ENCODE measurements at regions not wholly inside any gene's neighbourhood (a gene's known extent, or its start where the extent isn't known, plus 50 kb on each side); places are given as distances from the start of the nearest gene placed in this dataset.

- Histone ChIP-seq H3K27me3 (ENCODE audit: control insufficient read depth, insufficient read depth, low read length) (peaks cover 13% of the 10 kb centered on the region), H3K36me3 (ENCODE audit: control insufficient read depth, insufficient read depth, low read length) (no peaks in the 10 kb centered on the region), H3K4me3 (ENCODE audit: low read length) (no peak overlapping the region), H3K27ac (ENCODE audit: low read length) (no peak overlapping the region), H3K4me1 (ENCODE audit: control insufficient read depth, insufficient read depth, low read length) (no peaks in the 10 kb centered on the region), H3K9me3 (ENCODE audit: control insufficient read depth, insufficient read depth, low read length) (no peaks in the 10 kb centered on the region)
- Mint-ChIP-seq H3K27ac (no peak overlapping the region), H3K36me3 (no peaks in the 10 kb centered on the region), H3K4me1 (peaks cover 0 to 4% of the 10 kb centered on the region in 2 donors), H3K9me3 (no peaks in the 10 kb centered on the region), H3K4me3 (no peak overlapping the region), H3K27me3 (ENCODE audit: low read depth in 2 of 2) (peaks cover 39 to 80% of the 10 kb centered on the region in 2 donors)
- 25% methylated on average over 1 of the region's 2 CpGs for WGBS (ENCODE audit: insufficient coverage)
- no peak for TF ChIP-seq CTCF (IDR thresholded peaks at IDR 0.05)
- ATAC-seq (no peak), DNase-seq (no peak)
- intact Hi-C loops (cut with micrococcal nuclease) = no loop called here
Measured at GRCh38 chr2:176656038-176656775, 387.0 kb downstream of the MTX2 start.

GRCh38 chr2:176656776-176657140 lies 387.5 kb downstream of the MTX2 start:
- H3K36me3 Mint-ChIP-seq = no peaks in the 10 kb centered on the region
- ATAC-seq (no peak), DNase-seq (no peak)
- Histone ChIP-seq H3K27me3 (ENCODE audit: control insufficient read depth, insufficient read depth, low read length) (peaks cover 10% of the 10 kb centered on the region), H3K36me3 (ENCODE audit: control insufficient read depth, insufficient read depth, low read length) (no peaks in the 10 kb centered on the region), H3K4me1 (ENCODE audit: control insufficient read depth, insufficient read depth, low read length) (no peaks in the 10 kb centered on the region), H3K4me3 (ENCODE audit: low read length) (no peak overlapping the region), H3K27ac (ENCODE audit: low read length) (no peak overlapping the region), H3K9me3 (ENCODE audit: control insufficient read depth, insufficient read depth, low read length) (no peaks in the 10 kb centered on the region)
- WGBS (ENCODE audit: insufficient coverage) = 96% methylated on average over 2 of the region's 2 CpGs
- H3K9me3 Mint-ChIP-seq = no peaks in the 10 kb centered on the region
- H3K27me3 Mint-ChIP-seq (ENCODE audit: low read depth in 2 of 2) = peaks cover 44 to 79% of the 10 kb centered on the region in 2 donors
- H3K27ac Mint-ChIP-seq = no peak overlapping the region
- H3K4me1 Mint-ChIP-seq = peaks cover 0 to 4% of the 10 kb centered on the region in 2 donors
- intact Hi-C loops (cut with micrococcal nuclease) = no loop called here
- no peak for TF ChIP-seq CTCF (IDR thresholded peaks at IDR 0.05)
- H3K4me3 Mint-ChIP-seq = no peak overlapping the region

- Mint-ChIP-seq H3K4me3 (no peak overlapping the region), H3K27me3 (ENCODE audit: low read depth in 2 of 2) (peaks cover 42 to 77% of the 10 kb centered on the region in 2 donors), H3K27ac (no peak overlapping the region), H3K4me1 (peaks cover 0 to 4% of the 10 kb centered on the region in 2 donors), H3K36me3 (no peaks in the 10 kb centered on the region), H3K9me3 (no peaks in the 10 kb centered on the region)
- Histone ChIP-seq H3K9me3 (ENCODE audit: control insufficient read depth, insufficient read depth, low read length) (no peaks in the 10 kb centered on the region), H3K27me3 (ENCODE audit: control insufficient read depth, insufficient read depth, low read length) (peaks cover 10% of the 10 kb centered on the region), H3K36me3 (ENCODE audit: control insufficient read depth, insufficient read depth, low read length) (no peaks in the 10 kb centered on the region), H3K27ac (ENCODE audit: low read length) (no peak overlapping the region), H3K4me1 (ENCODE audit: control insufficient read depth, insufficient read depth, low read length) (no peaks in the 10 kb centered on the region), H3K4me3 (ENCODE audit: low read length) (no peak overlapping the region)
- DNase-seq (no peak), ATAC-seq (no peak)
- intact Hi-C loops (cut with micrococcal nuclease) = no loop called here
- TF ChIP-seq CTCF (IDR thresholded peaks at IDR 0.05) = no peak
- WGBS (ENCODE audit: insufficient coverage) = no CpG with 5 or more reads among the region's 2 CpGs
Measured at GRCh38 chr2:176657393-176657792, 388.2 kb downstream of the MTX2 start.

GRCh38 chr2:176658708-176659107 lies 389.5 kb downstream of the MTX2 start:
- no peak for ATAC-seq

More at GRCh38 chr2:176658708-176659107, 389.5 kb downstream of the MTX2 start:
- Mint-ChIP-seq H3K27me3 (ENCODE audit: low read depth in 2 of 2) (peaks cover 47 to 84% of the 10 kb centered on the region in 2 donors), H3K9me3 (no peaks in the 10 kb centered on the region), H3K36me3 (no peaks in the 10 kb centered on the region), H3K4me1 (peaks cover 0 to 3% of the 10 kb centered on the region in 2 donors), H3K4me3 (no peak overlapping the region), H3K27ac (no peak overlapping the region)
- 90% methylated on average over 4 of the region's 4 CpGs for WGBS (ENCODE audit: insufficient coverage)
- no peaks in the 10 kb centered on the region for H3K36me3 ChIP-seq (ENCODE audit: control insufficient read depth, insufficient read depth, low read length)
- H3K4me3 ChIP-seq (ENCODE audit: low read length) = no peak overlapping the region
- intact Hi-C loops (cut with micrococcal nuclease) = no loop called here
- H3K27me3 ChIP-seq (ENCODE audit: control insufficient read depth, insufficient read depth, low read length) = peaks cover 10% of the 10 kb centered on the region
- H3K9me3 ChIP-seq (ENCODE audit: control insufficient read depth, insufficient read depth, low read length) = no peaks in the 10 kb centered on the region
- no peak for DNase-seq
- no peaks in the 10 kb centered on the region for H3K4me1 ChIP-seq (ENCODE audit: control insufficient read depth, insufficient read depth, low read length)
- H3K27ac ChIP-seq (ENCODE audit: low read length) = no peak overlapping the region
- TF ChIP-seq CTCF (IDR thresholded peaks at IDR 0.05) = no peak

Measured in natural killer cell (primary cell).